Fibroblast of the conjunctiva (primary cell): ENCODE measurements at regions not wholly inside any gene's neighbourhood (a gene's known extent, or its start where the extent isn't known, plus 50 kb on each side); places are given as distances from the start of the nearest gene placed in this dataset.
"Not testable (repeated sequence)": the region's sequence is repeated elsewhere in the genome, so short reads cannot be mapped to it uniquely, and the experiment has no call there.

Experiments
- DNase-seq: peaks from one replicate; pipeline ENCODE4 v3.0.0-alpha.2; 2010; ENCODE audit warnings: low read depth

DNA sequence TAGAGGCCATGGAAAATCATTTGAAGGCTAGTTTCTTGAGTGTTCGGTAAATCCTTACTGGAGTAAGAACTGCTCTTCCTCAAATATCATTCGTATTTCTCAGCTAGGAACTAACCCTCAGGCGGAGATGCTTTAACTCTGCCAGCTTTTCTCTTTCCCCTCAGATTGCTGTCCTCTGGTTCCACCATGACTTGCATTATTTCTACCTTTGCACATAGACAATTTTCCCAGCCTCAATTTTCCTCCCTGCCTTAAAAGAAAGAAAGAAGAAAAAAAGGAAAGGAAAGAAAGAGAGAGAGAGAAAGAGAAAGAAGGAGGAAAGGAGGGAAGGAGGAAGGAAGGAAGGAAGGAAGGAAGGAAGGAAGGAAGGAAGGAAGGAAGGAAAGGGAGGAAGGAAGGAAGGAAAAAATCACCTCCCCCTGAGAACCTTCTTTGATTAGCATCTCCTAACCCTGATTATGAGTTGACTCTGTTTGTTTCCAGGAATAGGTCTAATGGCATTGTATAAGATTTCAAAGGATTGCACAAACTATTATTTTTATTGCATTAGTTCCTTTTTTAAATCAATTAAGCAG lies 123.3 kb upstream of the FAM204A start:
- DNase-seq: no peak

DNA sequence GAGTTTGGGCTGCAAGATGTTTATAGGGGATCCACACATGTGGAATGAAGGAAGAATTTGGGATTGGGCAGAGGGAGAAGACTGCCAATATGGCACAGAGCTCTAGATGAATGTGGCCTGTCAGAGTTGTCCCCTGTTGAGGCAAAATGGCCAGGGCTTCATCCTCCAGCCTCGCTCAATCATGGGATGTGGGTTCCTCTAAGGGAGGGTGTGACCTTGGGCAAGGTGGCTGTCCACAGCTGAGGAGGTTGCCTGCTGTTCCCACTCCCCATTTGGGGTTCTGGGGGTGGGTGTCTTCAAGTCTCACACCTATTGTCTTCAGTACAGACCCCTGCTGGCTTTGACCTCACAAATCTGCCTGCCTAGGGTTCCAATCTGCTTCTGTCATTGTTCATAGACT lies 121.6 kb upstream of the FAM204A start:
- DNase-seq: no peak

DNA sequence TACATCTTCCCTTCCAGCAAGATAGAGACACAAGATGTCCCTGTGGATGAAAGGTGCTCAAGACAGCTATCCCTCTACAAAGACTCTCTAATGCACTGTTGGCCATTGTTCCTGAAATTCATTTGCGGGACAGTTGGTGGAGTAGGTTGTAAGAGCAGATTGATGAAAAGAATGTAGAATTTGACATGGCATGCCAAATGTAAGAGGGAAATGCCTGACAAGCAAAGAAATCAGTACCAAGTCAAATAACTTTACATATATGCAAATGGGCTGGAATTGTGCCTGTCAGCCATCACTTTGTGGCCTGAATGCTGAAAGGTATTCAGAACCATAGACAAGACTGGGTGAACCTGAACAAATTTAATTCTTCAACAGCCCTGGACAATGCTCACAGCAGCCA lies 120.3 kb upstream of the FAM204A start:
- no peak for DNase-seq

DNA sequence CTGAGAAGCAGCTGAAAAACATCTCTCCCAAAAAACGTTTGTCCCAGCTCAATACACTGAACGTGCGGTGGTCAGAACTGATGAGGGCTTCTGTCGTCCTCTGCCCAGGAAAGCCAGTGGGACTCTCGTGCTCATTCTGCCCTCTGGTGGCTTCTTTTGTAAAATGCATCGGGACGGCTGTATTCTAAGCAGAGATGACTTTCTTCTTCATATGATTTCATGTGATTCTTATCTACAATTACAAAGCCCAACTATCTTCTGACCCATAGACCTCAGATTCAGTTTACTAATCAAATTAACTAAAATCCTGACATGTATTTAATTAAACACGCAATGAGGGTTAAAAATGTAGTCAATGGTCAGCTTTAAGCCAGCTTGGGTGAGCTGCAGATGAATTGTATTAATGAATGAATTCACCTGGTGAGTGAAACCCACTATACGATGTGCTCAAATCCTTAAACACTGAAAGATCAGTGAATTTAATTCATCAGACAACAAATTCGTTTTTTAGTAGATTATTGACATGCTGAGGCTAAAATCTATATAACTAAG lies 117.6 kb upstream of the FAM204A start:
- peak; percentile 23 for DNase-seq

DNA sequence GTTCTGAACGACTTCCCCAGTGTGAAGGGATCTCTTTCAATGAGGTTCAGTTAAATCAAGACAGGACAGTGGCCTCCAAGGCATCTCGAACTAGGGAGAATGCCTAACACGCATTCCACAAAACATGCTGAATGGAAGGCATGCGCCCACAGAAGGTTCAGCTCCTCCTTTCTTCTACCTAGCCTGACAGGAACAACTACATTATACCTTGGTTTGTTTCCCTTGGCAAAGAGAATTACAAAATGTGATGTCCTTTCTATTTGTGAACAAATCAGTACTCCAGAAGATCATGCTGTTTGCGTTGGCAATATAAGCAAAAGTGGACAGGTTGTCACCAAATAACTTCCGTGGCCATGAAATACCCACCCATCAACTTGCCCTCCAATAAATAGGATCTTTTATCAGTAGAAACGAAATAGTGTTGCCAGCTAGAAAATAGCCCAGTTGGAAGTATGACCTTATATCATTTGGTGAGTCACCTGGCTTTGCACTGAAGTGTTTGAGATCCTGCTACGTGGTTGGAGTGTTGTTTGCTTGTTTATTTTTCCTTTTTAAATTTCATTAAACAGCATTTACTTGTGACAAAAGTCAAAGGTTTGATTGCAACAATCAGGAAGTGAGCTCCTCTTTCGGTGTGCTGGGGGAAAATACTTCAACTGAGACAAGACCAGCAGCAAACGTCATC lies 117.0 kb upstream of the FAM204A start:
- DNase-seq: no peak

DNA sequence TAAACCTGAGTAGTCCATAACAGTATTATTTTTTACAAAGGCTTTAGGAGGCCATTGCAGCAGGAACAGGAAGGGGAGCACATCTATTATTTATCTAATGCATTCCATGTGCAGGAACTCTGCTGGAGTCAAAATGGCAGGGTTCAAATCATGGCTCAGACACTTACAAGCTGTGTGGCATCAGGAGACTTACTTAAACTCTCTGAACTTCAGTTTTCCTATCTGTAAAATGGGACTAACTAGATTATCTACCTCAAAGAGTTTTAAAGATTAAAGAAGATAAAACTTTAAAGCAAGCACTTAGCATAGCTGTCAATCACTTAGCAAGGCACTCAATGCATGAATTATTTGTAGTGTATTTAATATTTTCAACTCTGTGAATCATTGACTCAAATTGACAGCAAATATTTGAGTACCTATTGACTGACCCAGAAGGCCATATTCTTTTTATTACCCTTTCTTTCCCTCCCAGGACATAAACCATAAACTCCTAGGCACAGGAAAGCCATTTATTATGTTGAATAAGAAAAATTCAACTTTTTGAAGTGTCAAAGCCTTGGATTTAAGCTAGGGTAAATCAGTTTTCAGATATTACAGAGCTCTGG lies 115.8 kb upstream of the FAM204A start:
- no peak for DNase-seq

DNA sequence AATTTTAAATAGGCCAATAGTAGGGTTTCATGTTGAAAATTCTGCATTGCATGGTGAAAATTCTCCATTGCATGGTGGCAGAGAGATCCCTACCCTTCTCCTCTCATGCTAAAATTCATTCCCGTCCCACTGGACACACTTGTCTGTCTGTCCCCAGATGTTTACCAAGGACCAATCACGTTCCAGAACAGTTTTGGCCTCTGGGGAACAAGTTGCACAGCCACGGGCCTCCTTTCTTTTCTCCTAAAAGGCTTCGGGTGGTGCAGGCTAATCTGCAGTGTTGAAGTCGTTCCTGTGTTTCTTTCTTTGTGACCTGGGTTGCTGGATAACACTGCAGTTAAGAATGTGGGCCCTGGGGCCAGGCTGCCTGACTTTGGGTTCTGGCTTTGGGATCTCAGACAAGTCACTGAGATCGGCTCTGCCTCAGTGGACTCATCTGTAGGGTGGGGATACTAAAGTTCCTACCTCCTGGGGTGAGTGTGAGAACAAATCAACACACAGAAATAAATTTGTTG lies 113.1 kb upstream of the FAM204A start:
- no peak for DNase-seq

DNA sequence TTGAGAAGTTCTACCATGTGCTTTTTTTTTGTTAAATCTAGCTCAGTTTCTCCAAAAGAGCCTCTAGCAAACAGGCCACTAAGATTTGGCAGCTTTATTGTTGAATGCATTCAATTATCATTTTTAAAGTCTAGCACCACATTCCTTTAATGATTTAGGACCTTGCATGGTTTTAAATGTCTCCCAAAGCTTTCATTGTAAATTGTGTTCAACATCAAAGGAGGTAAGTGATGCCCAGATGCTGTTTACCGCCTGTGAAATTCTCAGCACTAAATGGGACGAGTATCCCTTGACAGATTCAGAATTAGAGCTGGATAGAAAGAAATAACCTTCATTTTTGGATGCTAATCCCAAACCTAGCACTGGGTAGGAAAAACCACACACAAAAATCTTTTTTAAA lies 112.1 kb upstream of the FAM204A start:
- no peak for DNase-seq

DNA sequence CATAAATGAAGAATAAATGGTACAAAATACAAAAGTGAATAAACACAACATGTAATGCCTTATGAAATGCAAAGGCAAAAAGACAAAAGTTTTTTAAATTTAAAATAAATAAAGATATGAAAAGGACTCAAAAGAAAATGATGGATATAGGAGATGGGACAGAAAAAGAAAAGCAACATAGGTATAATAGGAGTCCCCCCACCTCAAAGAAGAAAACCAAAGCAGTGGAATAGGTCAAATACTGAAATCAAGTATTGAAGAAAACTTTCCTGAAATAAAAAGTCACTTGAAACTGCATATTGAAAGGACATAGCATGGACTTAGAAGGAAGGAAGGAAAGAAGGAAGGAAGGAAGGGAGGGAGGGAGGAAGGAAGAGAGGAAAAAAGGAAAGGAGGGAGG lies 110.0 kb upstream of the FAM204A start:
- DNase-seq: no peak

DNA sequence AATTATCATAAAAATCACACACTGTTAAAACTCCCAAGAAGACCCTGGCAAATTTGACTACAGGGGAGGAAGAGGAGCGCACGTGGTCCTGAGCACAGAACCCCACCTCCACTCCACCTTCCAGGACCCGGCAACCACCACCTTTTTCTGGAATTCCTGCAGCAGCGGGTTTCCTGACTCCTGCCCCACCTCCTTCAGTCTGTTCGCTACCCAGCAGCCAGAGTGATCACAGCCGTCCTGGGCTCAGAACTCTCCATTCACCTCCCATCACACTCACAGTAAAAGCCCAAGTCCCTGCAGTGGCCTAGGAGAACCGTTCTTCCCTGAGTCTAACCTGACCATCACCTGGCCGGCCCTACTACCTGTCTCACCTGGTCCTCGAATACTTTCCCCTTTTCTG lies 107.4 kb upstream of the FAM204A start:
- DNase-seq: no peak

DNA sequence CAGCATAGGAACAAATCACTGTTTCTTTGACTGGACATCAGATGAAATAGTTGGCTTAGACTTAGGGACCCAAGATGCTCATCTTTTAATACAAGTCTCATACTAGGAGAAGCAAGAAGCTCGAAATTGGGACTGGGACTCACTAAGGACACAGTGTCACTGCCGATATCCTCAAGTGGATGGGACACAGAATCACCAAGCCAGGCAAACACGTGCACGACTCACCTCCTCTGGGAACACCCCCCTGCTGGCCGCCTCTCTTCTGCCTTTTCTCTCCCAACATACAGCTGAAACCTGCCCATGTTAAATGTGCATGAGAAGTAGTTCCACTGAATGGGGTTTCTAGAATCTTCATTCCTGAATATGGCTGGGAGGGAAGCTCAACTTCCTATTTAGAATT lies 106.6 kb upstream of the FAM204A start:
- no peak for DNase-seq

DNA sequence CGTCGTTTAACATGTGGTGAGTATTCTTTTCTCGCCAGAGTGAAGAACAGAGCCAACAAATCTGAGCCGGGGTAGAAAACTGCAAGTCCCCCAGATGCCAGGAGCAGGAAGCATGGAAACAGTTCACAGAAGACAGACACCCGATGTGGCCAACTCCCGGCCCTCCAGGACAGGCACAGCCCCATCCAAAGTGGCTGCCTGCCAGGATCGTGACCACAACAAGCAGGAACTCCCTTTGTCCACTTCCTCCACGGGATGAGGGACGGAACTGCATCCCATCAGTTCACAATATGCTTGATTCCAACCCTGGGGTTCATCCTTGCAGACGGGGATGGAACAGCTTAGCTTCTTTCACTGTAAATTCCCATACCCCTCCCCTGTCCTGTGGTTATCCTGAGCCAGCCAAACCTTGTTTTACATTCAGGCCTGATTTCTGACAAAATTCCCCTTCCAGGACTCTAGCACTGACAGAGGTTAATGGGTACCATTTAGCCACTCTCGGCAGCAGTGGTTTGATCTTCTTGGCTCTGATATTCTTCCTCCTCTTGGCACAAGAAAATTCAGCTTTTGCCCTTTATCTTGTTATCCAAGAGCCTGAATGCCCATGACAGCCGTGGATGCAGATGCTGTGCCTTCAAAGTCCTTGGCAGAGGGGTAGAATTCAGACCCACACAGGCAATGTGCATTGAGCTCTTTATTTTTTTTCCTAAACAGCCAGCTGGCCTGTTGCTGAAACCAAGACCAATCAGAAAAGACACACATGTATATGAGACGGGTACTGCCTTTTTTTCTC lies 105.5 kb upstream of the FAM204A start:
- DNase-seq: no peak

DNA sequence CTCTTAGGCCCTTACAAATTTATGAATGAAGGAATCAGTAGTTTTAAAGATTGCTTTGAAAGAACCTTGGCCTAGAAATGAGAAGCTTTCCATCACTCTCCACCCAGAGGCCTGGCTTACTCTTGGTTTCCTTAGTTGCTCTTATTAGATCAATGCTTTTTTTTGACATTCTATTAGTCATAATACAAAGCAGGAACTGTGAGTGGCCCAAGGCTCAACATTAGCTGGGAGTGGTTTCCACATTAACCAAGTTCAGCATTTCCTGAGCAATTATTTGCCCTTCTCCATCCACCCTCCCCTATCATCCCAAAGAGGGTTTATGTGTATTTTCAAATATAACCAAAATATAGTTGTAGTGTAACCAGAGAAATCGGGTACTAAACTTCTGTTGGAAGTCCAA lies 103.4 kb upstream of the FAM204A start:
- no peak for DNase-seq

DNA sequence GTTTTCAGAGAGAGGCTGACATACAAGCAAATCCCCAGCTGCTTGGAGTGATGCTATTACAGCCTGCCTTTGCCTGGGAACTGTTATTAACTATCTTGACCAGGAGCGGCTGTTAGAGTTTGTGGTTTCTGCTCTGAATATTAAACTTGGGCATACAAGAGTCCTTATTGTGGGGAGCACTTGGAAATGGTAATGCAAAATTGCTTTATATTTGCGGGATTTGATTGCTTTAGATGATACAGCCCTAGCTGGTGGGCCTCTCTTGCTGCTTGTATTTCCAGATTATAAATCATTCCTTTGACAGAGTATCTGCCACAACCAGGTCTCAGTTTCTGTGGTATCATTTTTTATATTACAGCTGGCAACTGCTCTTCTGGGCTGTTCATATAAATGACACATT lies 101.9 kb upstream of the FAM204A start:
- no peak for DNase-seq

DNA sequence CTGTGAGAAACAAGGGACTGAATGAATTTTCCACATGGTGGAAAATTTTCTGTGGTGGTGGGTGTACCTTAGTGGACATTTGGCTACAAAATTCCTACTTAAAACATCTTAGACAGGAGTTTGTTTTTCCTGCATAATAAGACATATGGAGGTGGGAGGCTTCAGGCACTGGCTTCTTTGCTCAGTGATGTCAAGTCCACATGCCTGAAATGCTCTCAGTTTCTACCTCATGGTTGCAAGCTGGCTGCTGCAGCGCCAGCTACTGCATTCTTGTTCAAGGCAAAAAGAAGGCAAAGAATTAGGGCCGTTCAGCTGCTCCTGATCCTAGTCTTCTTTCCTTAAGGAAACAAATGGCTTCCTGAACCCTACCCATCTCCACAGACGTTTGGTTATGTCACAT lies 99.9 kb upstream of the FAM204A start:
- no peak for DNase-seq

DNA sequence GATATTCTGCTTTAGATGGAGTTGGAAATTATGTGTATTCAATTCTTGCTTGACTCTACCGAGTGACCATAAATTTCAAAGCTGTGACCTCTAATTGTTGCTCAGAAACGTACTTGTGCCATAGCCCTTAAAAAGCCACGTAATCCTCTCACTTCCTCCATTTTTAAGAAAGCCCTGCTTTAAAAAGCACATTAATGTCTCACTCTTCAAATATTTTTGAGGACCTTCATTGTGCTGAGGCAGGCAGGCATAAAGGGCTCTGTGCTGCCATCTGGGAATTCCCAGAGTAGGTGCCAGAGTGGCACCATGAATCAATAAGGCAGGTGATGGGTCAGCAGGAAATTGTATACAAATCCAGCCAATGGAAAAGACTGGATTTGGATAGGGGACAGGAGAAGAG lies 97.7 kb upstream of the FAM204A start:
- no peak for DNase-seq

DNA sequence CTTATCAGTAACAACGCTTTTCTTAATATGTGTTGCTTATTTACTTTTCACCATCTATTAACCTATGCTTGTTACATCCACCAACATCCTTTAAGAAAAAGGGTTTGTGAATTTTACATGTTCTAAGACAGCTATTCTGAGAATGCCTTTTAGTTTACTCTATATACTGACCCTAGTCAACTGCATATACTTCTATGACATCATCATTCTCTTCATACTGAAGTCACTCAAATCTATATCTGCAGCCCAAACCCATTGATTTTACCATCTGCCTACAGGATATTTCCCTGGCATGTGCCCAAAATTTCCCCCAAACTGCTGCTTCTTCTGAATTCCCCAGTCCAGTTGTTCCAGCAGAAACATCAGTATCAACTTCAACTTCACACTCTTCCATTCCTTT lies 94.6 kb upstream of the FAM204A start:
- no peak for DNase-seq

DNA sequence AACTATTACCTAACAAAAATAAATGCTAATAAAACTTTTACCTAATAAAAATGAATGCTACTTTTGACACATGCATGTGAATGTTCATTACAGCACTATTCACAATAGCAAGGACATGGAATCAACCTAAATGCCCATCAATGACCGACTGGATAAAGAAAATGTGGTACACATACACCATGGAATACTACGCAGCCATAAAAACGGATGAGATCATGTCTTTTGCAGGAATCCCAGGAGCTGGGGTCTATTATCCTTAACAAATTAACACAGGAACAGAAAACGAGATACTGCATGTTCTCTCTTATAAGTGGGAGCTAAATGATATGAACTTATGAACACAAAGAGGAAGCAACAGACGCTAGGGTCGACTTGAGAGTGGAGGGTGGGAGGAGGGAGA lies 88.1 kb upstream of the FAM204A start:
- no peak for DNase-seq

DNA sequence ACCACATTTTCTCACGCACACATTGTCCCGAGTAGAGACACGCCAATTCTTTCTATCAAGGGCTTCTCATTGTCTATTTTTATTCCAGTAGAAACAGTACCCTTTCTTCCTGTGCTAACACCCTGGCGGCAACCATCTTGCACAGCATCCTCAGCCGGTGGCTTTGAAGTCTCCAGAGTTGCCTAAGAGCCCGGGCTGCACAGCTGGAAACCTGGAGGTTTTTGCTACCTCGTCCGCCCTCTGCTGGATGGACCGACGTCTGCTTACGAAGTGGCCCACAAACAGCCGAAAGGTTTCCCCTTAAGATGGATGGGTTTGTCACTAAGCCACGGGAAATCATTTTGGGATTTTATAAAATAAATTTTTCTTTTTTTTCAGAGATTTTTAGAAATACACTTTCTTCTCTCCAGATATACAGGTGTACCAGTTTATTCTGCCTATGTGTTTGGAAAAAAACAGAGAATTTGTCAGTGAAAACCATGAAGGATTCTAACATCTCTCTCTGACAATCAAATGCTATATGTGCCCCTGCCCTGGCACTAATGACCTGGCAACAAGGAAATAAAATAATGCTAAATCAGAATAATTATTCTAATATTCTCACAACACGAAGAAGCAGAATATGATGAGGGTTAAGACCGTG lies 81.8 kb upstream of the FAM204A start:
- peak; percentile 78 for DNase-seq

DNA sequence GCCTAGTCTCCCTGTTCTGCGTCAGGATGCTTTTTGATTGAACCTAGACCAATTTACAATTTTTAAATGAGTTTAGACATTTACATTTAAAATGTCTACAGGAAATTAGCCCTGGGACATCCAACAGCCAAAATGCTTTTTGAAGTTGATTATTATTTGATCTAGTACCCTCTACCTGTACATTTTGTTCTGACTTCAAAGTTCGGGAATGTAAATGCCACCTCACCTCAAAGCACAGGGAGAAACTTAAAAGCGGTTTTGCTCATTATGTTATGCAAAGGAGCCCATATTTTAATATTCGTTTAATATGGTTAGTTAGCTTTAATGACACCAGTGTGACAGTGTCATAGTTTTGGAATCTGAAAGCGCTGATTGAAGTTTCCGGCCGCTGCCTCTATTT lies 80.1 kb upstream of the FAM204A start:
- DNase-seq: no peak

DNA sequence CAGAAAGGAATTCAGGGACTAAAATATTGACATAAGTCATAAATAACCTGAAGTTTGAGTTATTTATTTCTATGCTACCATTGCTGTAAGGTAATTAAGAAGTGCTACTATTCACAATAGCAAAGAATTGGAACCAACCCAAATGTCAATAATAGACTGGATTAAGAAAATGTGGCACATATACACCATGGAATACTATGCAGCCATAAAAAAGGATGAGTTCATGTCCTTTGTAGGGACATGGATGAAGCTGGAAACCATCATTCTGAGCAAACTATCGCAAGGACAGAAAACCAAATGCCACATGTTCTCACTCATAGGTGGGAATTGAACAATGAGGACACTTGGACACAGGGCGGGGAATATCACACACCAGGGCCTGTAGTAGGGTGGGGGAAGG lies 77.9 kb upstream of the FAM204A start:
- not testable (repeated sequence) for DNase-seq

DNA sequence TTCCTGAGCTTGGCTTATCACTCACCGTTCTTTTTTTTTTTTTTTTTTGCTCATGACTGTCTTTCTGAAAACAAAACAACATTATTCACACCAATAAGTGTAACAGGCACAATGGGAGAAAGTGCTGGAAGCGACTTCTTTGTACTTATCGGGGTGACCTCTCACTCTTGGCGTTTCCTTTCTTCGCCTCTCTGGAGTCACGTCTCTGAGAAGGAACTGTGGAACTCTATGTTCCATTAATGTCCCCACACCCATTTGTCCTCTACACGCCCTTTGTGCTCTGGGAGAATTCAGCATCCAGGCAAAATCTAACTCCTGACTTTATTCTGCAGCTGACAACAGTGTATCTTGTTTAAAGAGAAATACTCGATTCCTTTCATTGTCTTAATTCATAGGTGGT lies 70.8 kb upstream of the FAM204A start:
- no peak for DNase-seq
